ENCODE measurements at regions not wholly inside any gene's neighbourhood (a gene's known extent, or its start where the extent isn't known, plus 50 kb on each side); places are given as distances from the start of the nearest gene placed in this dataset.
"Not testable (repeated sequence)": the region's sequence is repeated elsewhere in the genome, so short reads cannot be mapped to it uniquely, and the experiment has no call there.

- DNase-seq (ENCODE audit: low read depth in 2 of 3, low spot score in 2 of 3), result no peak
Measured at GRCh38 chr10:84842593-84842992, 514.2 kb downstream of the CCSER2 start.

- no peak for DNase-seq (ENCODE audit: low read depth in 2 of 3, low spot score in 2 of 3)
Measured at GRCh38 chr10:84844461-84844860, 516.1 kb downstream of the CCSER2 start.

GRCh38 chr10:84845628-84846261 lies 517.4 kb downstream of the CCSER2 start:
- peak in 1 of 3 donors; percentile 2 for DNase-seq (ENCODE audit: low read depth in 2 of 3, low spot score in 2 of 3)

GRCh38 chr10:84846658-84847316 lies 518.4 kb downstream of the CCSER2 start:
- DNase-seq (ENCODE audit: low read depth in 2 of 3, low spot score in 2 of 3), result no peak

- DNase-seq (ENCODE audit: low read depth in 2 of 3, low spot score in 2 of 3), result no peak
Measured at GRCh38 chr10:84848967-84849366, 520.6 kb downstream of the CCSER2 start.

GRCh38 chr10:84850826-84851225 lies 522.4 kb downstream of the CCSER2 start:
- no peak for DNase-seq (ENCODE audit: low read depth in 2 of 3, low spot score in 2 of 3)

- no peak for DNase-seq (ENCODE audit: low read depth in 2 of 3, low spot score in 2 of 3)
Measured at GRCh38 chr10:84854439-84854838, 526.0 kb downstream of the CCSER2 start.

- DNase-seq (ENCODE audit: low read depth in 2 of 3, low spot score in 2 of 3), result no peak
Measured at GRCh38 chr10:84860855-84861254, 532.5 kb downstream of the CCSER2 start.

GRCh38 chr10:84862551-84862950 lies 534.2 kb downstream of the CCSER2 start:
- no peak for DNase-seq (ENCODE audit: low read depth in 2 of 3, low spot score in 2 of 3)

- DNase-seq (ENCODE audit: low read depth in 2 of 3, low spot score in 2 of 3), result no peak
Measured at GRCh38 chr10:84863675-84864074, 535.3 kb downstream of the CCSER2 start.

GRCh38 chr10:84876116-84876999 lies 548.0 kb downstream of the CCSER2 start:
- no peak for DNase-seq (ENCODE audit: low read depth in 2 of 3, low spot score in 2 of 3)

GRCh38 chr10:84879991-84880390 lies 551.6 kb downstream of the CCSER2 start:
- no peak for DNase-seq (ENCODE audit: low read depth in 2 of 3, low spot score in 2 of 3)

- DNase-seq (ENCODE audit: low read depth in 2 of 3, low spot score in 2 of 3), result not testable (repeated sequence)
Measured at GRCh38 chr10:84881696-84882095, 553.3 kb downstream of the CCSER2 start.

GRCh38 chr10:84890706-84891105 lies 562.3 kb downstream of the CCSER2 start:
- no peak for DNase-seq (ENCODE audit: low read depth in 2 of 3, low spot score in 2 of 3)

- DNase-seq (ENCODE audit: low read depth in 2 of 3, low spot score in 2 of 3), result no peak
Measured at GRCh38 chr10:84891631-84892030, 563.2 kb downstream of the CCSER2 start.

GRCh38 chr10:84895541-84895940 lies 567.2 kb downstream of the CCSER2 start:
- no peak for DNase-seq (ENCODE audit: low read depth in 2 of 3, low spot score in 2 of 3)

- DNase-seq (ENCODE audit: low read depth in 2 of 3, low spot score in 2 of 3), result no peak
Measured at GRCh38 chr10:84896909-84897308, 568.5 kb downstream of the CCSER2 start.

GRCh38 chr10:84899268-84899667 lies 570.9 kb downstream of the CCSER2 start:
- DNase-seq (ENCODE audit: low read depth in 2 of 3, low spot score in 2 of 3), result no peak

- DNase-seq (ENCODE audit: low read depth in 2 of 3, low spot score in 2 of 3), result no peak
Measured at GRCh38 chr10:84900141-84900540, 571.8 kb downstream of the CCSER2 start.

GRCh38 chr10:84901885-84902284 lies 573.5 kb downstream of the CCSER2 start:
- DNase-seq (ENCODE audit: low read depth in 2 of 3, low spot score in 2 of 3), result no peak

- DNase-seq (ENCODE audit: low read depth in 2 of 3, low spot score in 2 of 3), result no peak
Measured at GRCh38 chr10:84902553-84902952, 574.2 kb downstream of the CCSER2 start.

GRCh38 chr10:84903320-84903719 lies 574.9 kb downstream of the CCSER2 start:
- no peak for DNase-seq (ENCODE audit: low read depth in 2 of 3, low spot score in 2 of 3)

Measured in hematopoietic multipotent progenitor cell (in vitro differentiated cells).